NCI-H128 (cell line): ENCODE measurements at regions not wholly inside any gene's neighbourhood (a gene's known extent, or its start where the extent isn't known, plus 50 kb on each side); places are given as distances from the start of the nearest gene placed in this dataset.

Source experiments
- DNase-seq: peaks from one replicate; lab custom pipeline; 2025; ENCODE audit not compliant: unreplicated experiment; lab: John Stamatoyannopoulos, UW

- no peak for DNase-seq
Observed at GRCh38 chr3:54071601-54072000, 50.8 kb upstream of the CACNA2D3 start.

GRCh38 chr3:54069961-54070360 is 52.4 kb upstream of the CACNA2D3 start:
- DNase-seq: no peak

DNA sequence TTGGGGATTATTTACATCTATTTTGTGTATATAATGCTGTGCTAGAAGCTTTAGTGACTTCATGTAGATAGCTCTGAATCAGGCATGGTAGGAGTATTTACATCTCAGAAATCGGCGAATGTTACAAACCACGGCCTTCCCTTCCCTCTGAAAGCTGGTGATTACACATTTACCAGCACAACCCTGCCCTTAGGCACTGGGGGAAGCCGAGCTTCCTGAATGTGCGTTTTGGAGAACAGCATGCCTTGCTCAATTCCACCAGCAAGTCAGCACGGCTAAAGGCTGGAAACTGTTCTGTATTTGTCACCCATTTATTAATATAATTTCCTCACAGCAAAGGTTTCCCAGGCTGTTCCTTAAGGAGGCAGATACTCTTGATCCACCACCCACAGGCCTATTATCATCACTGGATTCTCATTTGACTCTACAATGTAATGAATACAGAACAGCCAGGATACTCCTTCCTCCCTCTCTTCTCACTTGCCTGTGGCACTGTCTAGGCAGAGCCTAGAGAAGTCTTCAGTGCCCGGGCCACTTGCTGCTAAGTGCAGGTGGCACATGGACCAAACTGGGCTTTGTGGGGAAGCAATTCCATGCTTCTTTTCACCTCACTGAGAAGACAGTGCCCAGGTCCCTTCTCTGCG is 55.2 kb upstream of the CACNA2D3 start:
- no peak for DNase-seq

GRCh38 chr3:54066253-54066652 is 56.1 kb upstream of the CACNA2D3 start:
- DNase-seq: no peak

DNA sequence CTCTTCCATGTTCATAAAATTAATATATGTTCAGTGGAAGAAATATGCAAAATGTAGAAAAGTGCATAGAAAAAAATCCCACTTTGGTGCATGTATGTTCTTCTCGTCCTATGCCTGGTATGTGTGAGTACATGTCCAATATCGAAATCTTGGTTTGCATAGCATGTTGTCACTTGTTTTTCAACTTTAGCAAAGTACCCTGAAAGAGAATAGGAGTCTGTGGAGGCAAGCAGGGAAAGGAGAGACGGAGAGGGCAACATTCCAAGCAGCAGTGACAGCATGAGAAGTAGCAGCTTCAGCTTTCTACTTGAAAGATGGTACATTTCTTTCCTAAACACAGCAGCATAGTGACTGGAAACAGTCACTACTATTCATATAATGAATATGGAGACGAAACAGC is 56.8 kb upstream of the CACNA2D3 start:
- no peak for DNase-seq

DNA sequence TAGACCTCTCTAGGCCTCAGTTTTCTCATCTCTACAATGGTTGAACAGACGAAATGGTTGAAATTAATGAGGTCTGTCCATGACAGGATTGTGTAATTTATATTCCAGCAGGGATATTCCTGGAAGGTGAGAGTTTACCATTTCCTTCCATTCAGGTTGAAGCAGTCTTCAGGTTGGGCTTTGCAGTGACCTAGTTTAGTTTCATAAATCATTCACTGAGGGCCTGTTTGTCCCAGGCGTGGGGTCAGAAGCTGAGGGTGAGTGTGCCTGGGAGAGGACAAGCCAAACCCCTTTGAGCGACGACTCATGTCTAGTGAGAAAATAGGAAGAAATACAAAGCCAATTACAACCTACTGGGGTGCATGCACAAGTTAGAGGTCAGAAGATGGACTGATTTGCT is 57.2 kb upstream of the CACNA2D3 start:
- no peak for DNase-seq

DNA sequence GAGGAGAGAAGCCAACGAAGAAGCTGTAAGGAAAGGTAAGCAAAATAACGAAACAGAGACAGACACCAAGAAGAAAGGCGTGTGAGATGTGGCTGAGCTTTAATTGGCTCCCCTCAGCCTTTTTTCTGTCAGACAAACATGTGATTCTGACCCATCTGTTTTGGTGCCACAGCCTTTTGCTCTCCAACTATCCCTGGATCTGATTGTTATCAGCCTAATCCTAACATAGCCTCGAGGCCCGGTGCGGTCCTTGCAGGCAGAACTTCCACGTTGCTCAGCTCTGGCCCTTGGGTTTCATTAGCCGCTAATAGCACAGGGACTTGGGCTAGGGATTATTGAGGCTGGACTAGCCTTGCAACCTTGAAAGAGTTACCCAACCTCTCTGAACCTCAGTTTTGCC is 57.9 kb upstream of the CACNA2D3 start:
- DNase-seq: no peak

DNA sequence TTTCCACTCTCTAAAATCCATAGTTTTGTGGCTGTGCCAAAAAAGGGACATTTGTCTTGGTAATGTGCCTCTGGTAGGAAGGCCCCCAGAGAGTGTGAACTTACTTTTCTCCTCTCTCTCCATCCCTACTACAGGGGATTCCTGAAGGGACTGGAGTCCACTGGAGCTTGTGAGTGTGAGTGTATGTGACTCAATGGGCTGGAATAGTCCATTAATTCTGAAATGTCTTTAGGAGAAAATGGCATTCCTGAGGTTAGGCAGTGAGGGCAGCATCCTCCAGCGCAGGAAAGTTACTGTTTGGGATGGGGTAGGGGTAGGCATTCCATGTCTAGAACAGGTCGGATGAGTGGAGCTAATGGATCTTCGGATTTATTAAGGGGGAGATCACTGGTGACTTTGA is 59.8 kb upstream of the CACNA2D3 start:
- DNase-seq: no peak

GRCh38 chr3:54056521-54056920 is 65.8 kb upstream of the CACNA2D3 start:
- DNase-seq: no peak

GRCh38 chr3:54053882-54054281 is 68.5 kb upstream of the CACNA2D3 start:
- DNase-seq: no peak

DNA sequence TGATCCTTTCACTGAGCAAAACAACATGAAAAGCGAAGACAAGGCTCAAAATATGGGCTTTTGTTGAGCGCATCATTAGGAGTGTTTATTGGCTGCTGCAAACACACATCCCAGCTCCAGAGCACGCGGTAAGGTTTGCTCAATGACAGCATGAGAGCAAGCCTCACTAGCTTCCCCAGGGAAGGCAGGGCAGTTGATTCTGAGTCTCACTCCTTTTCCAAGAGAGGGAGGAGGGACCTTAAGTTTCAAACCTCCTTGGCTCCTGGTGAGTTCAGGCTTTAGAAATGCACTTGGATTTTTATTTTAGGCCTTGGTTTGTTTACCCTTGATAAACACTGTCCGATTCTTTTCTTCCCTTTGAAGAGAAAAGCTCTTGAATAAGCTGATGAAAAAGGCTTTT is 69.1 kb upstream of the CACNA2D3 start:
- no peak for DNase-seq

DNA sequence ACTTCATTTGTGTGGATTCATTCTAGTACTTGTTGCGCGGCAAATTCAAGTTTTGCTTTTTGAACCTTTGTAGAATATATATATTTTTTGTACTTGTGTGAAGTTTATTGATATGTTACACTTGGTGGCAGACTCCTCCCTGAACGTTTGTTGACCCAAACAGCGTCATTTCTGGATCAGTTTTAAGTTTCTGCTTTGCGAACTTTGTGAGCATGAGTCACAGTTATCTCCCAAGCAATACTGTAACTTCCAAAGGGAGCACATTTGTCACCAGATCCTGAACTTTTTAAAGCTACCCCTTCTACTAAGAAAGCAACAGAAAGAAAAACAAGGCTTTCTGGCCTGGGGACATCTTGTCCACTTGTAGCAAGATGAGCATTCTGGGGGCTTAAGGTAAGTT is 74.8 kb upstream of the CACNA2D3 start:
- DNase-seq: no peak

GRCh38 chr3:54046641-54047214 is 75.6 kb upstream of the CACNA2D3 start:
- DNase-seq: no peak

GRCh38 chr3:54045061-54045815 is 77.1 kb upstream of the CACNA2D3 start:
- DNase-seq: no peak

- no peak for DNase-seq
Observed at GRCh38 chr3:54042259-54042823, 80.0 kb upstream of the CACNA2D3 start.

GRCh38 chr3:54040476-54040875 is 81.9 kb upstream of the CACNA2D3 start:
- DNase-seq: no peak

GRCh38 chr3:54038391-54038790 is 84.0 kb upstream of the CACNA2D3 start:
- DNase-seq: no peak

DNA sequence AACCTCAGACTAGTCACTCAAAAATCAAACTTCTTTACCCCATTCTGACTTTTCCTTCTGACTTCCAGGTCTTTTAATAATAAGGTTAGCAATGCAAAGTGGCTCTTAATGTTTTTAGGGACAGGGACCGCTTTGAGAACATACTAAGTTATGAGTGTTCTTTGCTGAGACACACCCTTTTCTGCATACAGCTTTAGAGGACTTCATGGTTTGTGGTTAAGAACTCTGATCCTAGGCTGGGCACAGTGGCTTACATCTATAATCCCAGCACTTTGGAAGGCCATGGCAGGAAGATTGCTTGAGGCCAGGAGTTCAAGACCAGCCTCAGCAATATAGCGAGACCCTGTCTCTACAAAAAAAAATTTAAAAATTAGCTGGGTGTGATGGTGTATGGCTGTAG is 85.8 kb upstream of the CACNA2D3 start:
- DNase-seq: no peak

DNA sequence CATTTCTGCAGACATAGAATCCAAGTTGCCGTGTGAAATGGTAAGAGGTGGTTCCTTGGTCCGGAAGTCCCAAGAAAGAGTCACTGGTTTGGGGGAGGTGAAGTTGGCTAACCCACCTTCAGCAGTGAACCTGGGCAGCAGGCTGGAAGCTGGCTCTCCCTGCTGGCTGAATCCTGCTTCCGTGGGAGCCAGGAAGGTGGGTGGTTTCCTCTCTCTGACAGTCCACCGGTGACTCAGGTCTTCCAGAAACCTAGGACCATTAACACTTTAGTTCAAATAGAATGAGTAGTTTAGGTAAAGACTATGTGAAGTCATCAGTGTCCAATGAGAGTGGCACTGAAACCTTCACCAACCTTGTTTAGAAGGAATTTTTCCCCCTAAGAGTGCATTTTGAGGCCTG is 87.4 kb upstream of the CACNA2D3 start:
- no peak for DNase-seq

GRCh38 chr3:54033761-54034160 is 88.6 kb upstream of the CACNA2D3 start:
- no peak for DNase-seq

DNA sequence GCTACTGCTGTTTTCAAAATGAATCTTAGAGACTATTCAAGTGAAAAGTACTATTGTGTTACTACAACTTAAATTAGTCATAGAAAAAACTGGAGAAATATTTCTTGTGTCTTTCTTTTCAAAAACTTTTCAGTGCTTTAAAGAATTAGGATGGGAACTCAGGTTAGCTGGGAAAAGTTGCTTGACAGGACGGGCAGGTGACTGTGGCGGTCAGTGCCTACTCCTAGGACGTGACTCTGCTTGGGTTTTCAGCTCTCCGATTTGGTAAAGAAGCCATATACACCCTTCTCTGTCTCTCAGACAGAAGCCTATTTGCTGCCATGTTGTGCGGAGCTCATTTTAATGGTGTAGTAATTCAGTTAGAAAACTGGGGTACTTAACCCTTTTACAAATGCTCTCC is 89.8 kb upstream of the CACNA2D3 start:
- no peak for DNase-seq

DNA sequence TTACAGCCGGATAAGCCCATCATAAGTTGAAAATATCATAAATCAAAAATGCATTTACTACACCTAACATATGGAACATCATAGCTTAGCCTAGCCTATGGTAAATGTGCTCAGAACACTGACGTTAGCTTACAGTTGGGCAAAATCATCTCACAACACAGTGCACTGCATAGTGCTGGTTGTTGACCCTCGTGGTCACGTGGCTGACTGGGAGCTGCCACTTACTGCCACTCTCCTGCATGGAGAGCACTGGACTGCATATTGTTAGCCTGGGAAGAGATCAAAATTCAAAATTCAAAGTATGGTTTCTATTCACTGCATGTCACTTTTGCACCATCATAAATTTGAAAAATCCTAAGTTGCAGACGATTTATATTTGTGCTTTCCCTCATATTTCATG is 94.0 kb upstream of the CACNA2D3 start:
- DNase-seq: no peak
